Activated CD8-positive, alpha-beta memory T cell treated with anti-CD3 and anti-CD28 coated beads, Interleukin-2, amount 50 U/mL, for 48 hours (primary cell): ENCODE measurements at regions not wholly inside any gene's neighbourhood (a gene's known extent, or its start where the extent isn't known, plus 50 kb on each side); places are given as distances from the start of the nearest gene placed in this dataset.

Experiments used
- DNase-seq: peaks from one replicate; pipeline ENCODE4 v3.0.0-alpha.2; 2020

DNA sequence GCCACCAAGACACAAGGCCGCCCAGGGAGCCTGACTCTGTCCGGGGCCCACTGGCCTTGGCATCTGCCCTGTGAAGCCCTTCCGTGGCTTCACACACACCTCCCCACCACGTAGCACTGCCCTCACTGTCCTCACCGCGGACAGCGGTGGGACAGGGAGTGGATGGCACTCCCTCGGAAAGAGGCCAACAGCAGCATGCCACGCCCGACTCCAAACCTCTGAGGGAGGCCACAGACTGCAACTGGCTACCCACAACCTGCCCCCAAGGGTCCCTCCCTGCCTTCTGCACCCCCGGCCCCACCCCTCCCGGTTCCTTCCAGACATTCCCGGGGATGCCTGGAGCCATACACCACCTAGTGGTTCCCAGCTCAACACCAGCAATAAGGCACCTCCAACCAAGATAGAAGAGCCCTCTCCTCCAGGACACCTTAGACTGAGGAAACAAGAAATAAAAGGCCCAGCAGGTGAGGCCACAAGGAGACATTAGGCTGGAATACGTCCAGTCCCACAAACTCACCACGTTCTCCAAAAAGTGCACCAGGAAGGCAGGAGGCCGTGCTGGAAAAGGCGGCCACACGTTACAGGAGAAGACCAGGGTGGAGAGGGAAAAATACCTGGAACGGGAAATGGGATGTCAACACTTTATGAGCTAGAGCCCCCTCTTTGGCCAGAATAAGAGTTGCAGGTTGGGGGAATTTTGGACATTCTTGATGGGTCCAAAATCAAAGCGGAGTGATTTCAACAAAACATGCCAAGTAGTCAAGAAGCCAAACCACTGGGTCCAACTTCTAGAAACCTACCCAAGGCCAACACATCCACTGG is 310.0 kb downstream of the SOX9 start:
- DNase-seq: no peak

- DNase-seq: no peak
Observed at GRCh38 chr17:72432143-72432621, 311.4 kb downstream of the SOX9 start.

- no peak for DNase-seq
Observed at GRCh38 chr17:72432881-72433280, 312.1 kb downstream of the SOX9 start.

DNA sequence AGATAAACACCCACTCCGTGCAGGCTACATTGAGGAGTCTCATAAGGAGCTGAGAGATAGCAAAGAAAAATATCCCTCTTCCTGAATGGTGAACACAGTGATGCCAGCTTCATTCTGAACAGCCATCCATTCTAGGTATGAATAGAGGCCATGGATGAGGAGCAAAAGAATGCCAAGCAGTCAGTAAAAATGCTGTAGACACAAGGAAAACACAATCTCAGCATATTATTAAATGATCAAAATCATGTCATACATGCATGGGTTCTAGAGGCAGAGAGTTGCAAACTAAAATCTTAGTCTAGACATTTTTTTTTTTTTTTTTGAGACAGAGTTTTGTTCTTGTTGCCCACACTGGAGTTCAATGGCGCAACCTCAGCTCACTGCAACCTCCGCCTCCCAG is 313.0 kb downstream of the SOX9 start:
- DNase-seq: no peak

- DNase-seq: no peak
Observed at GRCh38 chr17:72434581-72434980, 313.8 kb downstream of the SOX9 start.

- no peak for DNase-seq
Observed at GRCh38 chr17:72434991-72435618, 314.3 kb downstream of the SOX9 start.

GRCh38 chr17:72438783-72439182 is 318.0 kb downstream of the SOX9 start:
- no peak for DNase-seq

GRCh38 chr17:72439893-72440502 is 319.2 kb downstream of the SOX9 start:
- no peak for DNase-seq

DNA sequence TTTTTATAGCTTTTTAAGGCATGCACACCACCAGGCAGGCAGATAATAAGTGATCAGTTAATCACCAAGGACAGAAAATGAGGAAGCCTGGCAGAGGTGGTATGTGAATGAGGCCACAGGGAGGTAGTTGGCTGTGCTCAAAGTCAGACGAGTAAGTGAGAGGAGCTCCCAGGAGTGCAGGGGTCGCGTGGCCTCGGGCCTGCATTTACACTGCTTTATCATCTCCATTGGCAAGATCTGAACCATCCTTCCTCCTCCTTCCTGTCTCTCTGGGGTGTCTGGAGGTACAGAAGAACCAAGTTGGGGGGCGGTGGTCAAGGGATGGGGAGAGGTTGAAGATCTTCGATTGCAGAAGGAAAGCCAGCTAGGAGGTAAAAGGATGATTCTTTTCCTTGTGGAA is 320.1 kb downstream of the SOX9 start:
- DNase-seq: no peak

DNA sequence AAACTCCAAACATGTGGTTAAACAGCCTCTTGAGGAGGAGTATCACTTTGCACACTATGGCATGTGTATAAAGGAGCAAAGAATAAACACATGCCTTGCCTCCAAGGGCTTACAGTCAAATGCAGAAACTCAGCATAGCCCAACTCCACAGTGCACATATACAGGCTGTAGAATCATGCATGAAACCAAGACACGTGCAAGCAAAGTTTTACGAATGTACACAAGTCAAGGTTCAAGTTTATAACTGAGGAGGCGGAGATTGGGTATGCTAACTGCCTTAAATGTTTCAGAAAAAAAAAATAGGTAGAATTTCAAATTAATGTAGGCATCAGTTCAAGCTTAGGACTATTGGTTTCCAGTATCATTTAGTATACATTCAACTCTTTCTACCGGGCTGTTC is 321.1 kb downstream of the SOX9 start:
- no peak for DNase-seq

DNA sequence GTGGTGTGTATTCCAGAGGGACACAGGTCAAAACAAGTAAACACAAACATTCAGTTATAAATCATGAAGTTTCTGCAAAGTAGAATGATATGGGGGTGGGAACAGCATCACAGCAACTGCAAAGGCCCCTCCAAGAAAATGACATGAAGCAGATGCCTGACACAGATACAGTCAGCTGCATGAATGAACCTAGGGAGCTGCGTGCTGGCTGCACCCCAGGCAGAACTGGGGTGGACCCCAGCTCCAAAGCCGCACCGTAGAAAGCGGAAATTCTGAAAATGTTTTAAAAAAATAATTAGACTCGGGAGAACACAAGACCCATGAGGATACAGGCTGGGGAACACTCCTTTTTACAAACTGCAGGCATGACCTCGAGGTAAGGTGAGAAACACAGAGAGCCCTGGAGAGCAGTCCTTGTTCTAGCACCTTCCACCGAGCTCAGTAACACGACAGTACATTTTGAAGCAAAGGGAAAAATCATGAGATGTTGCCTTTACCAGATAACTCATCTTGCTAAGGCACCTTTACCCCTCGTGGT is 323.8 kb downstream of the SOX9 start:
- no peak for DNase-seq

DNA sequence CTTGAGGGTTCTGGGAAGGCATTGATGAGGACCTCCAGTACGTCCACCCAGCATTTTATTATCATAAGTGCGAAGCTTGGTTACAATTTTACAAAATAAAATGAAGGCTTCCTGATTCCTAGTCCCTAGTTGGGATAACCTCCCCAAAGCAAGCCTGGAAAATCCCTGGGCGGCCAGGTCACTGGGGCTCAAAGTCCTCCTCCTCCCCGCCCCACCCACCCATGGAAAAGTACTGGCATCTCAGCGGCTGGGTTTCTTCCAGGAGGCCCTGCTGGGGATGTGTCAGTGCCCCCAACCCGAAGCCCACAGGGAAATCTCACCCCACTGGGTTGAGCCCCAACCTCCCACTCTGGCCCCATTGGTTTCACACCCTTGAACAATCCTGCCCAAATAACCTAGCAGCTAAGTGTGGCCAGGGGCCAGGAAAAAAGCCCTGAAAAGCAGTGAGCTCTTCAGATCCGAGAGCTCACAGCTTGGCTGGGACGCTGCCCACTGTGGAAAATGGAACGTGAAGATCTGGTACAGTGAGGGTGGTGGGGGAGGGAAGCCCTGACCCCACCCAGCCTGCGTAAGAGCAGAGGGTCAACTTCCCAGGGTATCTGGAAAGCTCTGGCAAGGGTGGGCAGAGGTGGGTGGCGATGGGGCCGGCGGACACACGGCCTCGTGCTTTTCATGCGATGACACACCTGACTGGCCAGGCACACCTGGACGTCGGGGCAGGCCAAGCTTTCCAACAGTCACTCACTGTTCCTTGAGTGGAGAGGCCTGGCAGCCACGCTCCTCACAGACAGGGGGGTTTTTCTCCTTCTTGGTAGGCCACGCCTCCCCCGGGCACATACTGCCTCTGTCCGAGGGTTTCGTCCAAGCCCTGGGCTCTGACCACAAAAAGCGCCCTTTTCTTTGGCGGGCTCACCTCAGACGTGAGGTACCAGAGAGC is 324.5 kb downstream of the SOX9 start:
- DNase-seq: no peak

DNA sequence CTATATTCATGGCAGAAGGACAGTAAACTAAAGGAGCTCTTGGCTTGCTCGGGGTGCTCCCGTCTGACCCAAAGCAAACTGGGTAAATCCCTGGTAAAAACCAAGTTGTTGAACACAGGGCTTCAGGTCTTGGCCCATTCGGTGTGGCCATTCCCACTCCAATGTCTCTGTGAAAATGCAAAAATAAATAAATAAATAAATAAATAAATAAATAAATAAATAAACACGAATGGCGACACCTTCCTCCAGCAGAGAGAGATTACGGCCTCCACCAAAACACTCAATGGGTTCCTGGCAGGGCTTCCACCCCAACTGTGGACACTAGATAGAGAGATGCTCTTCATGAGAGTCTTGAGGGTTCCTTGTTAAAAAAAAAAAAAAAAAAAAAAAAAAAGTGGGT is 325.3 kb downstream of the SOX9 start:
- DNase-seq: no peak

DNA sequence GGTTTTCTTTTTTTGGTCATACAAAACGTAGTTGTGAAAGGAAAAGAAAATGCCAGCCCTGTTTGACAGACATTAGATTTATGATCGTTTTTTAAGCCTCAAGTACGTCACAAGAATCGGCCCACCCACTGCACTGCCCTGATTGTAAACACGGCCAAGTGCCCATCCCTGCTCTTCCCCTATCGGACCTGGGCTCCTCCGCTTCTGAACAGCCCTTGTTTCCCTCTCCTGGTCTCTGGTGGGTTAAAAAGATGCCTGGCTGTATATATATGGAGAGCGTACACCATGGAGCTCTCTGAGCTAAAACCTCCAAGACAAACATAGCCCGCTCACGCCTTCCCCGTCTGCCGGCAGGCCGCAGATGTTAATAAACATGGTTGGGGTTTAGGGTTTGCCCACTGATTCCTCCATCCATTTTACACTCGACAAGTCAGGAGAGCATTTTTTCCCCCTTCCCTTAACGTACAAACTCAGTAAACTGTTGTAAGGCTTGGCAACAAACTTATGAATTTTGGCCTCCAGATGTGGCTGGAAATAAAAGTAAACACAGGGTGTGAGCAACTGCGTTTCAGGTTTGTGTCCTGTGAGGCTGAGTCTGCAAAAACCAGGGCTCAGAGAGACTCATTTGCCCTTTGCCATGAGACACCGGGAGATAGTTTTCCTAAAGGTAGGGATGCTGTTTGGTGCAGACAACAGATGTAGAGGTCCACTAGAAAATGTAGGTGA is 325.9 kb downstream of the SOX9 start:
- no peak for DNase-seq

DNA sequence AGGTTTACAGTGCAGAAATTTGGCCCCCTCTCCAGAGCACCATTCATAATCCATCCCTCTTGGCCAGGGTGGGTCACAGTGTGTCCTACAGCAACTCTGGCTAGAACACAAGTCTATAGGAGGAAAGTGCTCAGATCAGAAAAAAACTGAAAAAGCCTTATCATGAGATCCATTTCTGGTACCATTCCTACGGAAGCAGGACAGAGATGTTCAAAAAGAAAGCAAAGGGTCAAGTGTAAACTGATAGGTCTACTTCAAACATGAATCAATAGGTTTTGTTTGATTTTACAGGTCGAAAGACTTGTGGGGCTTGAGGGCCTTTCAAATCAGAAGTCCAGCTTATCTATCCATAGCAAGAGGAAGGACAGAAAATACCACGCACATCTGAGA is 326.4 kb downstream of the SOX9 start:
- no peak for DNase-seq

- no peak for DNase-seq
Observed at GRCh38 chr17:72448019-72448418, 327.2 kb downstream of the SOX9 start.

DNA sequence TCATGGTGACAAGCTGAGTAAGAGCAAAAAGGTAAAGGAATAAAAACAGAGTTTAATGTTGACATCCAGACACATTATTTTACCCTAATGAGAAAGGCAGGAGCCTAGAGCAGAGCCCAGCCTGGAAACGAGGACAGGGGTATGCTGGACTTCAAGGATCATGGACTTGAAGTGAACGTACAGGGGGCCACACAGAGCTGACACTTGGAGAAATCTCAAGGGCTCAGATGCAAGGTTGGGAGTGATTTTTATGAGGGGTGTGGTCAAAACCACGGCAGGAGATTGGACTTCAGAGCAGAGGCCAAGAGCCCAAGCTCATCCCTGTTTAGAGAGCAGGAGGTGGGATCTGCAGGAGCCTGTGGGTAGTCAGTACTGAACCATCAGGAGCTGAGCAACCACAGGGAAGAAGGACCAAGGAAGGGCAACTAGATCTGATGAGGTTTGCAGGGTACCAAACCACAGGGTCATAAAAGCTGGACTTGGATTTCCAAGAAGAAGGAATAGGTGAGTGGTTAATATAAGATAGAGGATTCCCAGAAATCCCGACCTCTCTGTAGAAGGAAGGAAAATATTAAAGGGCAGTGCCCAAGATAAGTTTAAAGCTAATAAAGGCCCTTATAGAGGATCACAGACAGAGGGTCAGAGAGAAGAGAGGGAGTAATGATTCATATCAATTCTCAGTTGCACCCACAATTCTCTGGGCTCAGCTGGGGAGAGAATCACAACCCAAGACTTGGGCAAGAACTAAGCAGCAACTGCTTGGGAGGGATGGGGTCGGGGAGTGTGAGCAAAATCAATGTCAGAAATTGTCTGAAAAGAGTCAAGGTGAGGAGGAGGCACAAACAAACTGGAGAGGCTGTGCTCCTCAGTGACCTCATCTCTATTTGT is 331.7 kb downstream of the SOX9 start:
- DNase-seq: no peak

DNA sequence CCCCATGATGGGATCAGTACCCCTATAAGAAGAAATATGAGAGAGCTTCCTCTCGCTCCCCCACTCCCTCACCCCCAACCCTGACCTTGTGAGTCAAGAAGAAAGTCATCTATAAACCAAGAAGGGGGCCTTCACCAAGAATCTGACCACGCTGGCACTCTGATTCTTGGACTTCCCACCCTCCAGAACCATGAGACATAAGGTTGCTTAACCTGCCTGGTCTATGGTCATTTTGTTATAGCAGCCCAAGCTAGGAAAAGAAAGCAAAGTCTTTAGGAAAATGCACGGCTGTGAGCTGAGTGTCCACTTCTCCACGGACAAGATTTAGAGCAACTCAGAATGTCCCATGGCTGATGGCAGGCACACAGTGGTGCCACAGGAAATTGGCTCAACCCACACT is 333.5 kb downstream of the SOX9 start:
- DNase-seq: no peak

GRCh38 chr17:72455562-72455961 is 334.7 kb downstream of the SOX9 start:
- no peak for DNase-seq

DNA sequence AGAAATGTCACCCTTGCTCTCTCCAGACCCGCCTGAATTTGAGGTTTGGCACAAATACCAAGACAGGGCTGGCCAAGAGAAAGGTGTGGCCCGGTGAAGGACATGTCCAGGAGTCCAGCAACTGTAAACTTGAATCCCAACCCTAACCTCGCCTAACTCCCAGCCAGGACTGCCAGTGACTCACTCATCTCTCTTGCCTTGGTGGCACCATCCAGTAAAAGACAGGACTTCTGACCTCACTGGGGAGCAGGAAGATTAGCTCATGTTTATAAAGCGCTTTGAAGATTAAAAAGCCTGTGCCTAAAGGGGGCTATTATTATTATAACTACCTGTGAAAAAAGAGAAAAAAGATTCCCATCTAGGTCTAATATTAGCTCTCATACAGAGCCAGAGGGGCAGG is 335.3 kb downstream of the SOX9 start:
- DNase-seq: no peak

DNA sequence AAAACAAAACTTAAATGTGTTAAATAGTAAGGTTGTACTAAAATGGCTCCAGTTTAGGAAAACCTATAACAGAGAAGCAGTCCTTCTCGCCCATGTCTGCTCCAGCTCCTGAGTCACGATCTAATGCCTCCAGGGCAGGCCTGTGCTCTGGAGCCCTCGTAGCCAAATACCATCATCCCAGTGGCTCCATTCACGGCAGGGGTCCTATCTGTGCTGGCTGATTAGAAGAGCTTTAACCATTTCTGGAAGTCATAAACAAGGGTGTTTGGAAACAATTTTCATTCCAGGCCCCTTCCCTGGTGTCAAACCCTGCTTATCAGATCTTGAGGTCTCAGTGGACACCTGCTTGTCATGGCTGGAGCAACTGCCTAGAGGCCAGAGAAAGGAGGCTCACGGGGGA is 336.9 kb downstream of the SOX9 start:
- DNase-seq: no peak
